AG10803 (cell line): ENCODE measurements at regions not wholly inside any gene's neighbourhood (a gene's known extent, or its start where the extent isn't known, plus 50 kb on each side); places are given as distances from the start of the nearest gene placed in this dataset.

Source experiments
- DNase-seq: peaks from one replicate; pipeline ENCODE4 v3.0.0; 2010; ENCODE audit warnings: low read depth
- H3K4me3 ChIP-seq: 2 replicates; pipeline ENCODE4 v1.5.1; 2011; ENCODE audit warnings: mild to moderate bottlenecking, low read length, control low read depth
- TF ChIP-seq, protein P1 (sequence below): conservative IDR thresholded peaks from 2 replicates; pipeline ENCODE4 v1.5.1; 2011; ENCODE audit warnings: mild to moderate bottlenecking, low read length, control low read depth, inconsistent platforms

DNA sequence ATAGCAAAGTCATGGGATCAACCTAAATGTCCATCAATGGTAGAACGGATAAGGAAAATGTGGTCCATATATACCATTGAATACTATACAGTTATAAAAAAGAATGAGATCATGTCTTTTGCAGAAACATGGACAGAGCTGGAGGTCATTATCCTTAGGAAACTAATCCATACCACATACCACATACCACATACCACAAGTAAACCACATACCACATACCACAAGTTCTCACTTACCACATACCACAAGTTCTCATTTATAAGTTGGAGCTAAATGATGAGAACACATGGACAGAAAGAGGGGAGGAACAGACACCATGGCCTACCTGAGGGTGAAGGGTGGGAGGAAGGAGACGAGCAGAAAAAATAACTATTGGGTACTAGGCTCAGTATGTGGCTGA is 154.6 kb upstream of the GHR start:
- peak; percentile 64 for DNase-seq
- TF ChIP-seq, protein P1, sequence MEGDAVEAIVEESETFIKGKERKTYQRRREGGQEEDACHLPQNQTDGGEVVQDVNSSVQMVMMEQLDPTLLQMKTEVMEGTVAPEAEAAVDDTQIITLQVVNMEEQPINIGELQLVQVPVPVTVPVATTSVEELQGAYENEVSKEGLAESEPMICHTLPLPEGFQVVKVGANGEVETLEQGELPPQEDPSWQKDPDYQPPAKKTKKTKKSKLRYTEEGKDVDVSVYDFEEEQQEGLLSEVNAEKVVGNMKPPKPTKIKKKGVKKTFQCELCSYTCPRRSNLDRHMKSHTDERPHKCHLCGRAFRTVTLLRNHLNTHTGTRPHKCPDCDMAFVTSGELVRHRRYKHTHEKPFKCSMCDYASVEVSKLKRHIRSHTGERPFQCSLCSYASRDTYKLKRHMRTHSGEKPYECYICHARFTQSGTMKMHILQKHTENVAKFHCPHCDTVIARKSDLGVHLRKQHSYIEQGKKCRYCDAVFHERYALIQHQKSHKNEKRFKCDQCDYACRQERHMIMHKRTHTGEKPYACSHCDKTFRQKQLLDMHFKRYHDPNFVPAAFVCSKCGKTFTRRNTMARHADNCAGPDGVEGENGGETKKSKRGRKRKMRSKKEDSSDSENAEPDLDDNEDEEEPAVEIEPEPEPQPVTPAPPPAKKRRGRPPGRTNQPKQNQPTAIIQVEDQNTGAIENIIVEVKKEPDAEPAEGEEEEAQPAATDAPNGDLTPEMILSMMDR, result no peak

DNA sequence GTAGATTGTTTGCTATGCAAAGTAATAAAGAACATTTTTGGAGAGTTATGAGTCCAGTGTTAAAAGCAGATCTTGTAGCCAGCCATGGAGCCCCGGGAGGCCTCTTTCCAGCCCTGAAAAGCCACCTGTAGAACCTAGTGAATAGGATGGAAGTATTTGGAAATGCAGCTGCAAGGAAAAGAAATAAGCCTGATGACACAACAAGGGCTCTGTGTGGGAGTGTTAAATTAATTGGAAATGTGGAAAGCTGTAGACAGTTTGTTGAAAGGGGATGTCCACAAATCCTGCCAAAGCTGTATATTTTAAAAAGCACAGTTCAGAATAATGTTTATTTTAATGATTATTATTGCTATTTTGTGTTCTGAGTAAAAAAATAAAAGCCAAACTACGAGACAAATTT is 152.5 kb upstream of the GHR start:
- TF ChIP-seq, protein P1, result no peak
- no peak for DNase-seq
- H3K4me3 ChIP-seq, result no peak overlapping the region

More for the DNA sequence above, 154.6 kb upstream of the GHR start:
- no peak overlapping the region for H3K4me3 ChIP-seq

DNA sequence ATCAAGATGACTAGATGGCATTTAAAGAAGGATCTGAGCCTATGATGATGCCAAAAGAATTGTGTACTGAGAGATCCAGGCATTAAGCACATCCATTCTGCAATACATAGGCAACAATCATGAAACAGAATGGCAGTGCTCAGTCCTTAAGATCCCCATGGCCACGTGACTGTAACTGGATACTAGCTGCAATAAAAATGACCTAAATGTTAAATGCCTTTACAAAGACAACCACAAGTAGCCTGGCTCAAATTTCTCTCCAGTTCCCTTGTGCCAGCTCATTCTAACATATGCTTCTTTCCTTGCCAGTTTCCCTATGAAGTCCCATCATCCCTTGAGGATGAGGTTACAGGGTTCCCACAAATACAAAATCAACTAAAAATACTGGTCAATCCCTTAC is 148.3 kb upstream of the GHR start:
- no peak overlapping the region for H3K4me3 ChIP-seq
- TF ChIP-seq, protein P1, result no peak
- DNase-seq, result no peak

DNA sequence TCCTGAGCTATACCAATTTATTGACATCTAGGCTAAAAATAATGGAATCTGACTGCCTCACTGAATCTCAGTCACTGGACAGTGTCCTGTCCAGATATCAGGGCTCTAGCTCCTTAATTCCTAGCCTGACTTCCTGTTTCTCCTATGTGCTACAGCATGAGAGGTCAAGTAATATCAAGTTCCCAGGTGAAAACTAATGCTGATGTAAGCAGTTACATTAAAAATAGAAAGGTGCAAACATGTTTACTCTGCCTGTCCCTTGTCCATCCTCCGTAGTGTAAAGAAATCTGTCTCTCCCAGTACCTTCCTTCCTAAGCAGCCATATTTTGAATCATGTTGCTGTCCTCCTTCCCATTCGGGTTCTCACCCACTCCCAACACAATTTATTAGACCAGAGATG is 145.9 kb upstream of the GHR start:
- H3K4me3 ChIP-seq, result no peak overlapping the region
- TF ChIP-seq, protein P1, result no peak
- DNase-seq, result no peak

DNA sequence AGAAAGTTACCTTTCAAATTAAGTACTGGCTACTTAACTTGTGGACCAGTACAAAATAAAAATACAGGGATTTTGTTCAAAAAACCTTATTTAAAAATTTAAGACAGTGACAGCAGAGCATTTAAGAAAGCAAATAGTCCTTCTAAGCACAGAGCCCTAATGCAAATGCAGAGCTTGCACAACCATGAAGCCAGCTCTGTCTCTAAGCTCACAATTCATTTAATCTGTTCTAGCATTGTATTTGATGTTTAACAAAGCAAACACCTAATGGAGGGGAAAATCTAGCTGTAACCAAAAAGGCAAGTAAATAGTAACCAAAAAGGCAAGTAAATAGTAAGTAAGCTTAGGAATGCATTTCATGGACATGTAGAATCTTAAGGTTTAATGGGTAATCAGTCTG is 138.7 kb upstream of the GHR start:
- no peak overlapping the region for H3K4me3 ChIP-seq
- TF ChIP-seq, protein P1, result no peak
- DNase-seq, result no peak

DNA sequence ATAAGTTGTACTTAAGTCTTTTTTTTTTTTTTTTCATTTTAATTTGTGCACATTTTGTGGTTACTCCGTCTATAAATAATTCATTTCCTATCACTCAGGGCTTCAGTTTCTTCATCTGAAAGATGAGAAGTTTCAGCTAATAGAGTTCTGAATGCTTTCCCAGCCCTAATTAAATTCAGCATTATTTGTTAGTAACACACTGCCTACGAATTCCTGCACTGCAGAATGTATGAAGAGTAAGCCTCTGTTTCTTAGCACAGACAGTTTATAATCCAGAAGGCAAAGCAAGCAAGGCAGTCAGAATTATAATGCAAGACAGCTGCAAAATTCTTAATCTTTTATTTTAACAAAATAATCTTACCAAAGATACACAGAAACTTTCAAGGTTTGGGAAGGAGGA is 138.0 kb upstream of the GHR start:
- H3K4me3 ChIP-seq, result no peak overlapping the region
- no peak for DNase-seq
- TF ChIP-seq, protein P1, result no peak

DNA sequence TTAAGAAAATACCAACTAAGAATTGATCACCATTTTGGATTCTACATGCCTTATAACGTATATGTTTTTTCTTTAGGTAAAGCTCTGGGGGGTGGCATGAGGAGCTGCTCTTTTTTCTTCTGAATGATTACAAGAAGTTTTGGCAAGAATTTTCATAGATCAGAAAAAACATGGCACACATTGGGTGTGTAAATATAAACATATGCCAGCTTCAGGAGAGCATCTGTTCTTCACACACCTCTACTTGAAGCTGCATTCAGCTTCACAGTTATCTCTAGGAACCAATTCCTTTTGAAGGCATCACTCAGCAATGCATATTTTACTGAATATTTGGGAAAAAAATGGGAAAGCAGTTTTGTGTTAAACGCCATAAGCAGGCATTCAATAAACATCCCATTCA is 122.7 kb upstream of the GHR start:
- DNase-seq, result no peak
- TF ChIP-seq, protein P1, result no peak
- no peak overlapping the region for H3K4me3 ChIP-seq
